Vagina (tissue), 2 donors: ENCODE measurements at regions not wholly inside any gene's neighbourhood (a gene's known extent, or its start where the extent isn't known, plus 50 kb on each side); places are given as distances from the start of the nearest gene placed in this dataset.
"Not testable (repeated sequence)": the region's sequence is repeated elsewhere in the genome, so short reads cannot be mapped to it uniquely, and the experiment has no call there.

Experiments used
- POLR2A ChIP-seq, 2 donors: fragments of 450-650 bp; IDR thresholded peaks; one replicate each; pipeline ENCODE4 v1.6.1; 2017; ENCODE audit warnings: antibody characterized with exemption in 2 of 2, mild to moderate bottlenecking in 2 of 2, moderate library complexity in 2 of 2
- POLR2AphosphoS5 ChIP-seq, 2 donors: sonication (generic); formaldehyde crosslinking; IDR thresholded peaks; one replicate each; pipeline ENCODE4 v1.9.0; 2017; ENCODE audit warnings: antibody characterized with exemption in 2 of 2, mild to moderate bottlenecking in 2 of 2, low read depth in 1 of 2; ENCODE audit not compliant: insufficient read depth in 1 of 2

GRCh38 chr11:71639916-71640315, 57.2 kb upstream of the KRTAP5-11 start:
- not testable (repeated sequence) for TF ChIP-seq POLR2AphosphoS5 (IDR thresholded peaks at IDR 0.05; ENCODE audit: insufficient read depth in 1 of 2, low read depth in 1 of 2); POLR2A (IDR thresholded peaks at IDR 0.05)
